Liver (tissue), 8 donors: ENCODE measurements at regions not wholly inside any gene's neighbourhood (a gene's known extent, or its start where the extent isn't known, plus 50 kb on each side); places are given as distances from the start of the nearest gene placed in this dataset.

ENCODE experiments used
- DNase-seq: peaks from one replicate; pipeline ENCODE4 v3.0.0-alpha.2; 2017; ENCODE audit warnings: low spot score
- H3K27ac ChIP-seq, 2 donors: one replicate each; pipeline ENCODE4 v1.7.0; 2013; ENCODE audit warnings: inconsistent platforms in 2 of 2, low read length in 2 of 2, control low read depth in 1 of 2, low read depth in 1 of 2, mild to moderate bottlenecking in 1 of 2
- H3K27me3 ChIP-seq, 4 donors: one replicate each; pipeline versions ENCODE4 v1.6.1 to v1.7.0; 2013; ENCODE audit warnings: low read length in 3 of 4, inconsistent platforms in 1 of 4, mild to moderate bottlenecking in 1 of 4, moderate library complexity in 1 of 4; ENCODE audit not compliant: control insufficient read depth in 4 of 4, insufficient read depth in 4 of 4
- H3K36me3 ChIP-seq, 4 donors: one replicate each; pipeline versions ENCODE4 v1.6.1 to v1.7.0; 2013; ENCODE audit warnings: low read length in 3 of 4, mild to moderate bottlenecking in 3 of 4, low read depth in 1 of 4, moderate library complexity in 1 of 4; ENCODE audit not compliant: control insufficient read depth in 4 of 4, insufficient read depth in 3 of 4
- H3K4me1 ChIP-seq, 4 donors: one replicate each; pipeline versions ENCODE4 v1.6.1 to v1.7.0; 2013; ENCODE audit warnings: low read length in 3 of 4, mild to moderate bottlenecking in 3 of 4, moderate library complexity in 1 of 4; ENCODE audit not compliant: control insufficient read depth in 4 of 4, insufficient read depth in 4 of 4
- H3K4me3 ChIP-seq, 3 donors: one replicate each; pipeline versions ENCODE4 v1.6.1 to v1.7.0; 2013; ENCODE audit warnings: low read length in 3 of 3, control low read depth in 1 of 3, low read depth in 1 of 3, mild to moderate bottlenecking in 1 of 3
- H3K9ac ChIP-seq, 2 donors: one replicate each; pipeline ENCODE4 v1.7.0; 2013; ENCODE audit warnings: low read length in 2 of 2, mild to moderate bottlenecking in 2 of 2, moderate library complexity in 2 of 2, control low read depth in 1 of 2, low read depth in 1 of 2
- H3K9me3 ChIP-seq, 4 donors: one replicate each; pipeline versions ENCODE4 v1.6.1 to v1.7.0; 2013; ENCODE audit warnings: low read length in 3 of 4; ENCODE audit not compliant: control insufficient read depth in 4 of 4
- EGR1 ChIP-seq, 2 donors: IDR thresholded peaks; 2 replicates each; pipeline ENCODE4 v1.6.1; 2016 to 2018; ENCODE audit warnings: antibody characterized with exemption in 2 of 2, low read depth in 2 of 2
- FOXA1 ChIP-seq: IDR thresholded peaks from 2 replicates; pipeline ENCODE4 v1.6.1; 2016; ENCODE audit warnings: antibody characterized with exemption
- FOXA2 ChIP-seq: IDR thresholded peaks from 2 replicates; pipeline ENCODE4 v1.6.1; 2016; ENCODE audit warnings: antibody characterized with exemption
- GABPA ChIP-seq, 2 donors: IDR thresholded peaks in 1 of 2; conservative IDR thresholded peaks in 1 of 2; 2 replicates each; pipeline ENCODE4 v1.6.1; 2016; ENCODE audit warnings: antibody characterized with exemption in 2 of 2, mild to moderate bottlenecking in 1 of 2, moderate library complexity in 1 of 2
- HNF4A ChIP-seq, 2 donors: conservative IDR thresholded peaks; 2 replicates each; pipeline ENCODE4 v1.6.1; 2016; ENCODE audit warnings: antibody characterized with exemption in 2 of 2, mild to moderate bottlenecking in 2 of 2
- HNF4G ChIP-seq: IDR thresholded peaks from 2 replicates; pipeline ENCODE4 v1.6.1; 2016; ENCODE audit warnings: antibody characterized with exemption
- JUND ChIP-seq, 2 donors: IDR thresholded peaks; 2 replicates each; pipeline ENCODE4 v1.6.1; 2016; ENCODE audit warnings: antibody characterized with exemption in 2 of 2
- MAX ChIP-seq: IDR thresholded peaks from 2 replicates; pipeline ENCODE4 v1.6.1; 2016; ENCODE audit warnings: antibody characterized with exemption
- NR2F2 ChIP-seq: IDR thresholded peaks from 2 replicates; pipeline ENCODE4 v1.6.1; 2016; ENCODE audit warnings: antibody characterized with exemption
- RAD21 ChIP-seq, 2 donors: IDR thresholded peaks; 2 replicates each; pipeline ENCODE4 v1.6.1; 2016; ENCODE audit warnings: antibody characterized with exemption in 2 of 2, mild to moderate bottlenecking in 2 of 2
- REST ChIP-seq: IDR thresholded peaks from 2 replicates; pipeline ENCODE4 v1.6.1; 2016; ENCODE audit warnings: antibody characterized with exemption, mild to moderate bottlenecking
- RXRA ChIP-seq, 2 donors: IDR thresholded peaks; 2 replicates each; pipeline ENCODE4 v1.6.1; 2017 to 2018; ENCODE audit warnings: antibody characterized with exemption in 2 of 2, mild to moderate bottlenecking in 1 of 2
- SP1 ChIP-seq: IDR thresholded peaks from 2 replicates; pipeline ENCODE4 v1.6.1; 2018; ENCODE audit warnings: antibody characterized with exemption, mild to moderate bottlenecking
- TAF1 ChIP-seq: conservative IDR thresholded peaks from 2 replicates; pipeline ENCODE4 v1.6.1; 2016; ENCODE audit warnings: antibody characterized with exemption, mild to moderate bottlenecking
- YY1 ChIP-seq: IDR thresholded peaks from 2 replicates; pipeline ENCODE4 v1.6.1; 2016; ENCODE audit warnings: antibody characterized with exemption, mild to moderate bottlenecking
- ZBTB33 ChIP-seq: IDR thresholded peaks from 2 replicates; pipeline ENCODE4 v1.6.1; 2016; ENCODE audit warnings: antibody characterized with exemption
- WGBS: extraction: QIAGEN DNeasy Blood & Tissue Kit; methylation state at CpG from one replicate; pipeline ENCODE4 v1.1.7; 2013; 5-methylcytosine and 5-hydroxymethylcytosine counted together
- TF ChIP-seq, protein P1 (sequence below): IDR thresholded peaks from 2 replicates; pipeline ENCODE4 v1.6.1; 2016; ENCODE audit warnings: antibody characterized with exemption
- TF ChIP-seq, protein P2 (sequence below): fragments of 150-350 bp; IDR thresholded peaks from 2 replicates; pipeline ENCODE4 v1.5.1; 2017; ENCODE audit warnings: improper control_type of control experiment, low read depth, low read length; ENCODE audit not compliant: missing input control
- donor health status: healthy.
- donor health status: healthy.
- donor health status: healthy.
- donor health status: healthy.
- donor health status: healthy.

GRCh38 chr14:101478096-101478495, 83.2 kb upstream of the DIO3 start (continued):
- TF ChIP-seq, protein P1, sequence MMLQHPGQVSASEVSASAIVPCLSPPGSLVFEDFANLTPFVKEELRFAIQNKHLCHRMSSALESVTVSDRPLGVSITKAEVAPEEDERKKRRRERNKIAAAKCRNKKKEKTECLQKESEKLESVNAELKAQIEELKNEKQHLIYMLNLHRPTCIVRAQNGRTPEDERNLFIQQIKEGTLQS, result no peak
- peak; percentile 72 for TF ChIP-seq MAX

GRCh38 chr14:101478796-101479410, 82.4 kb upstream of the DIO3 start:
- WGBS, result 96% methylated on average over 13 of the region's 13 CpGs
- Histone ChIP-seq H3K4me1 (peaks cover 25 to 50% (median 42%) of the 10 kb centered on the region in 4 donors), H3K9me3 (peaks cover 0 to 3% (median 0%) of the 10 kb centered on the region in 4 donors), H3K27me3 (no peaks in the 10 kb centered on the region), H3K27ac (no peak overlapping the region), H3K36me3 (no peaks in the 10 kb centered on the region), H3K9ac (no peak overlapping the region), H3K4me3 (no peak overlapping the region)
- TF ChIP-seq HNF4A (conservative IDR thresholded peaks at IDR 0.05) (no peak), EGR1 (IDR thresholded peaks at IDR 0.05; ENCODE audit: low read depth in 2 of 2) (no peak), YY1 (no peak), GABPA (IDR thresholded peaks at IDR 0.05 in 1 of 2, conservative IDR thresholded peaks at IDR 0.05 in 1 of 2) (no peak), RXRA (IDR thresholded peaks at IDR 0.05) (no peak), FOXA1 (no peak), SP1 (no peak), TAF1 (no peak), HNF4G (no peak), NR2F2 (no peak), JUND (IDR thresholded peaks at IDR 0.05) (no peak), ZBTB33 (no peak), FOXA2 (no peak), REST (no peak), RAD21 (IDR thresholded peaks at IDR 0.05) (no peak), MAX (no peak)
- TF ChIP-seq, protein P1, result no peak
- TF ChIP-seq, protein P2, sequence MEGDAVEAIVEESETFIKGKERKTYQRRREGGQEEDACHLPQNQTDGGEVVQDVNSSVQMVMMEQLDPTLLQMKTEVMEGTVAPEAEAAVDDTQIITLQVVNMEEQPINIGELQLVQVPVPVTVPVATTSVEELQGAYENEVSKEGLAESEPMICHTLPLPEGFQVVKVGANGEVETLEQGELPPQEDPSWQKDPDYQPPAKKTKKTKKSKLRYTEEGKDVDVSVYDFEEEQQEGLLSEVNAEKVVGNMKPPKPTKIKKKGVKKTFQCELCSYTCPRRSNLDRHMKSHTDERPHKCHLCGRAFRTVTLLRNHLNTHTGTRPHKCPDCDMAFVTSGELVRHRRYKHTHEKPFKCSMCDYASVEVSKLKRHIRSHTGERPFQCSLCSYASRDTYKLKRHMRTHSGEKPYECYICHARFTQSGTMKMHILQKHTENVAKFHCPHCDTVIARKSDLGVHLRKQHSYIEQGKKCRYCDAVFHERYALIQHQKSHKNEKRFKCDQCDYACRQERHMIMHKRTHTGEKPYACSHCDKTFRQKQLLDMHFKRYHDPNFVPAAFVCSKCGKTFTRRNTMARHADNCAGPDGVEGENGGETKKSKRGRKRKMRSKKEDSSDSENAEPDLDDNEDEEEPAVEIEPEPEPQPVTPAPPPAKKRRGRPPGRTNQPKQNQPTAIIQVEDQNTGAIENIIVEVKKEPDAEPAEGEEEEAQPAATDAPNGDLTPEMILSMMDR, result no peak
- no peak for DNase-seq
